Activated T-cell treated with anti-CD3 and anti-CD28 coated beads, Interleukin-2, amount 50 U/mL, for 24 hours (primary cell): ENCODE measurements at regions not wholly inside any gene's neighbourhood (a gene's known extent, or its start where the extent isn't known, plus 50 kb on each side); places are given as distances from the start of the nearest gene placed in this dataset.

Experiments used
- DNase-seq: peaks from one replicate; pipeline ENCODE4 v3.0.0-alpha.2; 2020
- H3K27ac Mint-ChIP-seq: 2 replicates; pipeline ENCODE4 v1.8.0; 2020; ENCODE audit warnings: mild to moderate bottlenecking, mixed read lengths
- H3K27me3 Mint-ChIP-seq: 2 replicates; pipeline ENCODE4 v1.8.0; 2020; ENCODE audit warnings: mixed read lengths
- H3K36me3 Mint-ChIP-seq: 2 replicates; pipeline ENCODE4 v1.8.0; 2020; ENCODE audit warnings: low read depth, mixed read lengths
- H3K4me1 Mint-ChIP-seq: 2 replicates; pipeline ENCODE4 v1.8.0; 2020; ENCODE audit warnings: low read depth, mixed read lengths
- H3K4me3 Mint-ChIP-seq: 2 replicates; pipeline ENCODE4 v1.8.0; 2020; ENCODE audit warnings: mild to moderate bottlenecking, moderate library complexity, mixed read lengths
- H3K9me3 Mint-ChIP-seq: 2 replicates; pipeline ENCODE4 v1.8.0; 2020; ENCODE audit warnings: mixed read lengths

- DNase-seq, result no peak
- Mint-ChIP-seq H3K36me3 (no peaks in the 10 kb centered on the region), H3K9me3 (peaks cover 7% of the 10 kb centered on the region), H3K27ac (no peak overlapping the region), H3K4me3 (no peak overlapping the region), H3K4me1 (no peaks in the 10 kb centered on the region), H3K27me3 (no peaks in the 10 kb centered on the region)
These were observed 507.6 kb downstream of the CENPC start for GRCh38 chr4:67037504-67038227.

- Mint-ChIP-seq H3K4me3 (no peak overlapping the region), H3K27ac (no peak overlapping the region), H3K9me3 (peaks cover 7% of the 10 kb centered on the region), H3K27me3 (no peaks in the 10 kb centered on the region), H3K4me1 (no peaks in the 10 kb centered on the region), H3K36me3 (no peaks in the 10 kb centered on the region)
- no peak for DNase-seq
These were observed 508.5 kb downstream of the CENPC start for GRCh38 chr4:67036791-67037190.

GRCh38 chr4:67035986-67036385 is 509.3 kb downstream of the CENPC start:
- Mint-ChIP-seq H3K27ac (no peak overlapping the region), H3K36me3 (no peaks in the 10 kb centered on the region), H3K9me3 (peaks cover 7% of the 10 kb centered on the region), H3K27me3 (no peaks in the 10 kb centered on the region), H3K4me3 (no peak overlapping the region), H3K4me1 (no peaks in the 10 kb centered on the region)
- no peak for DNase-seq

- no peaks in the 10 kb centered on the region for H3K27me3 Mint-ChIP-seq
- H3K36me3 Mint-ChIP-seq, result no peaks in the 10 kb centered on the region
- no peak for DNase-seq
- peaks cover 7% of the 10 kb centered on the region for H3K9me3 Mint-ChIP-seq
- no peak overlapping the region for H3K4me3 Mint-ChIP-seq
- no peak overlapping the region for H3K27ac Mint-ChIP-seq
- H3K4me1 Mint-ChIP-seq, result no peaks in the 10 kb centered on the region
These were observed 509.8 kb downstream of the CENPC start for GRCh38 chr4:67035501-67035900.

GRCh38 chr4:67030636-67031035 is 514.7 kb downstream of the CENPC start:
- H3K4me3 Mint-ChIP-seq, result no peak overlapping the region
- no peak overlapping the region for H3K27ac Mint-ChIP-seq
- H3K36me3 Mint-ChIP-seq, result no peaks in the 10 kb centered on the region
- H3K9me3 Mint-ChIP-seq, result peaks cover 4% of the 10 kb centered on the region
- no peaks in the 10 kb centered on the region for H3K4me1 Mint-ChIP-seq
- no peaks in the 10 kb centered on the region for H3K27me3 Mint-ChIP-seq
- no peak for DNase-seq

- Mint-ChIP-seq H3K27ac (no peak overlapping the region), H3K4me3 (no peak overlapping the region), H3K9me3 (peaks cover 11% of the 10 kb centered on the region), H3K4me1 (no peaks in the 10 kb centered on the region), H3K27me3 (no peaks in the 10 kb centered on the region), H3K36me3 (no peaks in the 10 kb centered on the region)
- no peak for DNase-seq
These were observed 524.9 kb downstream of the CENPC start for GRCh38 chr4:67020438-67020797.

- Mint-ChIP-seq H3K27me3 (no peaks in the 10 kb centered on the region), H3K9me3 (peaks cover 13% of the 10 kb centered on the region), H3K36me3 (no peaks in the 10 kb centered on the region), H3K27ac (no peak overlapping the region), H3K4me1 (no peaks in the 10 kb centered on the region), H3K4me3 (no peak overlapping the region)
- DNase-seq, result no peak
These were observed 525.4 kb downstream of the CENPC start for GRCh38 chr4:67019686-67020437.

- H3K4me3 Mint-ChIP-seq, result no peak overlapping the region
- no peaks in the 10 kb centered on the region for H3K36me3 Mint-ChIP-seq
- H3K4me1 Mint-ChIP-seq, result no peaks in the 10 kb centered on the region
- H3K27me3 Mint-ChIP-seq, result no peaks in the 10 kb centered on the region
- peaks cover 19% of the 10 kb centered on the region for H3K9me3 Mint-ChIP-seq
- no peak for DNase-seq
- H3K27ac Mint-ChIP-seq, result no peak overlapping the region
These were observed 530.7 kb downstream of the CENPC start for GRCh38 chr4:67014592-67014991.

GRCh38 chr4:67006791-67007190 is 538.5 kb downstream of the CENPC start:
- H3K36me3 Mint-ChIP-seq, result no peaks in the 10 kb centered on the region
- no peaks in the 10 kb centered on the region for H3K27me3 Mint-ChIP-seq
- no peak overlapping the region for H3K27ac Mint-ChIP-seq
- peaks cover 9% of the 10 kb centered on the region for H3K9me3 Mint-ChIP-seq
- no peak for DNase-seq
- no peak overlapping the region for H3K4me3 Mint-ChIP-seq
- no peaks in the 10 kb centered on the region for H3K4me1 Mint-ChIP-seq

- Mint-ChIP-seq H3K27ac (no peak overlapping the region), H3K4me3 (no peak overlapping the region), H3K27me3 (no peaks in the 10 kb centered on the region), H3K36me3 (no peaks in the 10 kb centered on the region), H3K4me1 (no peaks in the 10 kb centered on the region), H3K9me3 (peaks cover 17% of the 10 kb centered on the region)
- DNase-seq, result no peak
These were observed 553.8 kb downstream of the CENPC start for GRCh38 chr4:66991521-66991920.

- H3K36me3 Mint-ChIP-seq, result no peaks in the 10 kb centered on the region
- no peaks in the 10 kb centered on the region for H3K9me3 Mint-ChIP-seq
- no peaks in the 10 kb centered on the region for H3K27me3 Mint-ChIP-seq
- H3K4me1 Mint-ChIP-seq, result no peaks in the 10 kb centered on the region
- DNase-seq, result no peak
- H3K4me3 Mint-ChIP-seq, result no peak overlapping the region
- H3K27ac Mint-ChIP-seq, result no peak overlapping the region
These were observed 570.6 kb downstream of the CENPC start for GRCh38 chr4:66974665-66975064.

- DNase-seq, result no peak
- Mint-ChIP-seq H3K36me3 (no peaks in the 10 kb centered on the region), H3K4me1 (no peaks in the 10 kb centered on the region), H3K27ac (no peak overlapping the region), H3K27me3 (no peaks in the 10 kb centered on the region), H3K9me3 (no peaks in the 10 kb centered on the region), H3K4me3 (no peak overlapping the region)
These were observed 573.2 kb downstream of the CENPC start for GRCh38 chr4:66972087-66972486.

- Mint-ChIP-seq H3K27me3 (no peaks in the 10 kb centered on the region), H3K36me3 (no peaks in the 10 kb centered on the region), H3K9me3 (no peaks in the 10 kb centered on the region), H3K4me3 (no peak overlapping the region), H3K4me1 (no peaks in the 10 kb centered on the region), H3K27ac (no peak overlapping the region)
- no peak for DNase-seq
These were observed 580.8 kb downstream of the CENPC start for GRCh38 chr4:66964467-66964866.

GRCh38 chr4:66963084-66963483 is 582.2 kb downstream of the CENPC start:
- H3K4me1 Mint-ChIP-seq, result no peaks in the 10 kb centered on the region
- H3K27ac Mint-ChIP-seq, result no peak overlapping the region
- no peaks in the 10 kb centered on the region for H3K27me3 Mint-ChIP-seq
- peaks cover 2% of the 10 kb centered on the region for H3K9me3 Mint-ChIP-seq
- no peaks in the 10 kb centered on the region for H3K36me3 Mint-ChIP-seq
- H3K4me3 Mint-ChIP-seq, result no peak overlapping the region
- no peak for DNase-seq

- H3K27me3 Mint-ChIP-seq, result no peaks in the 10 kb centered on the region
- peaks cover 2% of the 10 kb centered on the region for H3K9me3 Mint-ChIP-seq
- H3K4me1 Mint-ChIP-seq, result no peaks in the 10 kb centered on the region
- DNase-seq, result no peak
- no peak overlapping the region for H3K4me3 Mint-ChIP-seq
- H3K36me3 Mint-ChIP-seq, result no peaks in the 10 kb centered on the region
- no peak overlapping the region for H3K27ac Mint-ChIP-seq
These were observed 586.1 kb downstream of the CENPC start for GRCh38 chr4:66959207-66959606.
